ENCODE measurements at regions not wholly inside any gene's neighbourhood (a gene's known extent, or its start where the extent isn't known, plus 50 kb on each side); places are given as distances from the start of the nearest gene placed in this dataset.

DNA sequence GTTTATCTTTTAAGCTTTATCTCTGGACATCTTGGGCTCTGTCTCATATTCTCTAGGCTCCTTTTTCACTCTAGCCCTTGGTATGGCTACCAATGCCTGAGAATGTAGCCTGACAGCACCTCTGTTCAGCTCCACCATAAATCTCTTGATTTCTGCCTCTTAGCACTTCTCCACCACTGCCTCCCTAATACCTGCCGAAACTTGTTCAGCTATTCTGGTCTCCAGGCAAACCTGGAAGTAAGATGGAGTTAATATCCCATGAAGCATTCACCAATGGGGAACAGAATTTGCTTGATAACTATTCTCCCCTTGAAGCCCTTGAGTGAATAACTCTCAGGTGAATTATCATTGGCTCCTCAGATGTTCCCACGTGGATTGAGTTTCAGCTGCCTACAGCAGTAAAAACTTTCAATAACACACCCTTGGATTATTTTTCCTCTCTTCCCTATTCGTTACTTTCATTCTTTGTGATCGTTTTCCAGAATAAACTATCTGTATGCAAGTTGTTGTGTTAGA, 145.6 kb downstream of the EVA1A start:
- ATAC-seq (peak; percentile 13; the same call in 2 of the 3 replicates), DNase-seq (ENCODE audit: low read depth, low spot score) (no peak), FAIRE-seq (no peak)
- no peak overlapping the region for H3K27ac ChIP-seq (ENCODE audit: control insufficient read depth, insufficient read depth)
- H3K4me2 ChIP-seq (ENCODE audit: control insufficient read depth, insufficient read depth) = peak overlapping the region; percentile 78
- POLR2A ChIA-PET = interaction anchor here (0.8 to 10.3 kb wide), 3 partner anchors 10 to 24 kb away, joined by 3 to 157 read pairs (median 4); no protein-coding TSS in a partner anchor
- H4K20me1 ChIP-seq (ENCODE audit: control insufficient read depth, insufficient read depth) = no peaks in the 10 kb centered on the region
- intact Hi-C loops (cut with micrococcal nuclease; ENCODE audit: unreplicated experiment) (no loop called here), in situ Hi-C loops (cut with MboI) (loop anchor here (25.0 kb wide), 1 partner anchor 353 kb away; no protein-coding TSS in a partner anchor)
- CTCF ChIA-PET = interaction anchor here (0.8 to 18.4 kb wide), 10 partner anchors 10 to 497 kb away, joined by 3 to 235 read pairs (median 5); no protein-coding TSS in a partner anchor
- peak overlapping the region; percentile 14; the same call in 1 of the 2 replicates for H3K9ac ChIP-seq (ENCODE audit: control insufficient read depth, insufficient read depth, low read length)
- H3K4me3 ChIP-seq = peak overlapping the region; percentile 69
- SMC1A ChIA-PET (ENCODE audit: uncharacterized antibody, unreplicated experiment) = interaction anchor here (0.9 to 10.5 kb wide), 13 partner anchors 8 to 355 kb away, joined by 3 to 244 read pairs (median 4); no protein-coding TSS in a partner anchor
- no peaks in the 10 kb centered on the region for H3K27me3 ChIP-seq (replicated peaks in 1 of 2; ENCODE audit: control insufficient read depth in 2 of 2, insufficient read depth in 2 of 2, low read length in 1 of 2)
- no peaks in the 10 kb centered on the region for H3K36me3 ChIP-seq (ENCODE audit: control insufficient read depth in 2 of 2, insufficient read depth in 2 of 2, low read length in 1 of 2)
- BruUV-seq (replicated peaks) = no TSS peak
- TF ChIP-seq TBL1XR1 (IDR thresholded peaks at IDR 0.05; ENCODE audit: low read depth, low read length) (no peak), LARP7 (IDR thresholded peaks at IDR 0.05) (no peak), TCF7 (IDR thresholded peaks at IDR 0.05; ENCODE audit: borderline replicate concordance) (no peak), JUNB (IDR thresholded peaks at IDR 0.05) (no peak), TCF12 (IDR thresholded peaks at IDR 0.05; ENCODE audit: low read depth, low read length) (no peak), PAX5 (IDR thresholded peaks at IDR 0.05; ENCODE audit: borderline replicate concordance, low read depth, low read length) (no peak), NR2C1 (IDR thresholded peaks at IDR 0.05) (no peak), EZH2 (IDR thresholded peaks at IDR 0.05; ENCODE audit: borderline replicate concordance, control insufficient read depth, low read depth, low read length) (no peak), YY1 (IDR thresholded peaks at IDR 0.05; ENCODE audit: low read depth, low read length) (no peak)
- TF ChIP-seq, protein P1, sequence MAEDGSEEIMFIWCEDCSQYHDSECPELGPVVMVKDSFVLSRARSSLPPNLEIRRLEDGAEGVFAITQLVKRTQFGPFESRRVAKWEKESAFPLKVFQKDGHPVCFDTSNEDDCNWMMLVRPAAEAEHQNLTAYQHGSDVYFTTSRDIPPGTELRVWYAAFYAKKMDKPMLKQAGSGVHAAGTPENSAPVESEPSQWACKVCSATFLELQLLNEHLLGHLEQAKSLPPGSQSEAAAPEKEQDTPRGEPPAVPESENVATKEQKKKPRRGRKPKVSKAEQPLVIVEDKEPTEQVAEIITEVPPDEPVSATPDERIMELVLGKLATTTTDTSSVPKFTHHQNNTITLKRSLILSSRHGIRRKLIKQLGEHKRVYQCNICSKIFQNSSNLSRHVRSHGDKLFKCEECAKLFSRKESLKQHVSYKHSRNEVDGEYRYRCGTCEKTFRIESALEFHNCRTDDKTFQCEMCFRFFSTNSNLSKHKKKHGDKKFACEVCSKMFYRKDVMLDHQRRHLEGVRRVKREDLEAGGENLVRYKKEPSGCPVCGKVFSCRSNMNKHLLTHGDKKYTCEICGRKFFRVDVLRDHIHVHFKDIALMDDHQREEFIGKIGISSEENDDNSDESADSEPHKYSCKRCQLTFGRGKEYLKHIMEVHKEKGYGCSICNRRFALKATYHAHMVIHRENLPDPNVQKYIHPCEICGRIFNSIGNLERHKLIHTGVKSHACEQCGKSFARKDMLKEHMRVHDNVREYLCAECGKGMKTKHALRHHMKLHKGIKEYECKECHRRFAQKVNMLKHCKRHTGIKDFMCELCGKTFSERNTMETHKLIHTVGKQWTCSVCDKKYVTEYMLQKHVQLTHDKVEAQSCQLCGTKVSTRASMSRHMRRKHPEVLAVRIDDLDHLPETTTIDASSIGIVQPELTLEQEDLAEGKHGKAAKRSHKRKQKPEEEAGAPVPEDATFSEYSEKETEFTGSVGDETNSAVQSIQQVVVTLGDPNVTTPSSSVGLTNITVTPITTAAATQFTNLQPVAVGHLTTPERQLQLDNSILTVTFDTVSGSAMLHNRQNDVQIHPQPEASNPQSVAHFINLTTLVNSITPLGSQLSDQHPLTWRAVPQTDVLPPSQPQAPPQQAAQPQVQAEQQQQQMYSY (CRISPR knock-in tag; IDR thresholded peaks at IDR 0.05) = no peak
- TF ChIP-seq, protein P2, sequence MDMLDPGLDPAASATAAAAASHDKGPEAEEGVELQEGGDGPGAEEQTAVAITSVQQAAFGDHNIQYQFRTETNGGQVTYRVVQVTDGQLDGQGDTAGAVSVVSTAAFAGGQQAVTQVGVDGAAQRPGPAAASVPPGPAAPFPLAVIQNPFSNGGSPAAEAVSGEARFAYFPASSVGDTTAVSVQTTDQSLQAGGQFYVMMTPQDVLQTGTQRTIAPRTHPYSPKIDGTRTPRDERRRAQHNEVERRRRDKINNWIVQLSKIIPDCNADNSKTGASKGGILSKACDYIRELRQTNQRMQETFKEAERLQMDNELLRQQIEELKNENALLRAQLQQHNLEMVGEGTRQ (IDR thresholded peaks at IDR 0.05; ENCODE audit: borderline replicate concordance, low read depth, low read length) = no peak
- peaks cover 9% of the 10 kb centered on the region for H3K79me2 ChIP-seq (ENCODE audit: control insufficient read depth, insufficient read depth, low read length)
- no peaks in the 10 kb centered on the region for H3K4me1 ChIP-seq (ENCODE audit: control insufficient read depth, insufficient read depth, low read length)
- WGBS (ENCODE audit: insufficient coverage, insufficient replicate concordance, low lambda C conversion rate, missing lambda C conversion rate) = 97% methylated on average over 4 of the region's 4 CpGs
- RAD21 ChIA-PET (ENCODE audit: unreplicated experiment) = interaction anchor here (1.3 to 7.6 kb wide), 5 partner anchors 9 to 72 kb away, joined by 3 to 74 read pairs (median 23); no protein-coding TSS in a partner anchor
- peaks cover 8% of the 10 kb centered on the region for H3K9me3 ChIP-seq (replicated peaks; ENCODE audit: control insufficient read depth, insufficient read depth, low read length)
- H2AFZ ChIP-seq (ENCODE audit: control insufficient read depth, low read depth, low read length) = no peak overlapping the region

Measured in GM12878 (cell line).